T-cell (primary cell): ENCODE measurements at regions not wholly inside any gene's neighbourhood (a gene's known extent, or its start where the extent isn't known, plus 50 kb on each side); places are given as distances from the start of the nearest gene placed in this dataset.

Source experiments
- ATAC-seq, 4 experiments: fragments of 200-7000 bp in 3 of 4; fragments of 150-1000 bp in 1 of 4; cut with Tn5 transposase; replicated peaks in 1 of 4; 1 replicate in 3 of 4; 2 replicates in 1 of 4; pipeline ENCODE4 v1.10.0; 2021; ENCODE audit warnings: moderate library complexity in 3 of 4, mild to moderate bottlenecking in 2 of 4, moderate number of reproducible peaks in 1 of 4
- CTCF ChIA-PET, 2 donors: fragments of 300-600 bp; sonication (Branson Sonifier 250); formaldehyde crosslinking; loops; one replicate each; lab custom pipeline; 2022; ENCODE audit warnings: antibody characterized with exemption in 2 of 2; lab: Charles Lee
- POLR2A ChIA-PET, 2 donors: fragments of 300-600 bp; sonication (Branson Sonifier 250); formaldehyde crosslinking; loops; one replicate each; lab custom pipeline; 2022; ENCODE audit warnings: antibody characterized with exemption in 2 of 2; lab: Charles Lee
- DNase-seq, 35 experiments: peaks; one replicate each; pipeline versions ENCODE4 v3.0.0 to v3.0.0-alpha.2; 2013 to 2023
- H3K27ac ChIP-seq: one replicate; pipeline ENCODE4 v1.5.1; 2013; ENCODE audit warnings: low read length
- H3K27me3 ChIP-seq, 2 experiments: replicated peaks in 1 of 2; 1 replicate in 1 of 2; 2 replicates in 1 of 2; pipeline versions ENCODE4 v1.6.1 to v1.7.0; 2013; ENCODE audit warnings: low read length in 1 of 2, mixed read lengths in 1 of 2; ENCODE audit not compliant: control insufficient read depth in 2 of 2, insufficient read depth in 2 of 2; ENCODE audit errors: extremely low read depth in 1 of 2
- H3K36me3 ChIP-seq, 2 donors: 1 replicate in 1 of 2; 2 replicates in 1 of 2; pipeline versions ENCODE4 v1.6.1 to v1.7.0; 2013; ENCODE audit warnings: low read length in 1 of 2; ENCODE audit not compliant: control insufficient read depth in 2 of 2, insufficient read depth in 1 of 2; ENCODE audit errors: extremely low read depth in 1 of 2
- H3K4me1 ChIP-seq, 2 experiments: 1 replicate in 1 of 2; 2 replicates in 1 of 2; pipeline versions ENCODE4 v1.6.1 to v1.7.0; 2013; ENCODE audit warnings: low read length in 2 of 2, mixed read lengths in 1 of 2; ENCODE audit not compliant: insufficient read depth in 2 of 2, control insufficient read depth in 1 of 2; ENCODE audit errors: extremely low read depth in 1 of 2
- H3K4me3 ChIP-seq, 2 donors: 1 replicate in 1 of 2; 2 replicates in 1 of 2; pipeline versions ENCODE4 v1.5.1 to v1.7.0; 2013; ENCODE audit warnings: mild to moderate bottlenecking in 2 of 2, low read length in 1 of 2, moderate library complexity in 1 of 2; ENCODE audit not compliant: control insufficient read depth in 1 of 2; ENCODE audit errors: extremely low read depth in 1 of 2
- H3K9me3 ChIP-seq: 2 replicates; pipeline ENCODE4 v1.7.0; 2013
- H3K27ac Mint-ChIP-seq, 2 donors: one replicate each; pipeline ENCODE4 v1.8.0; 2020 to 2021; ENCODE audit warnings: mild to moderate bottlenecking in 2 of 2, mixed read lengths in 2 of 2
- H3K27me3 Mint-ChIP-seq, 2 donors: one replicate each; pipeline ENCODE4 v1.8.0; 2021 to 2022; ENCODE audit warnings: mixed read lengths in 2 of 2
- H3K36me3 Mint-ChIP-seq: one replicate; pipeline ENCODE4 v1.8.0; 2021; ENCODE audit warnings: mixed read lengths
- H3K4me1 Mint-ChIP-seq, 3 donors: one replicate each; pipeline ENCODE4 v1.8.0; 2020 to 2022; ENCODE audit warnings: mixed read lengths in 3 of 3, mild to moderate bottlenecking in 1 of 3
- H3K4me3 Mint-ChIP-seq, 3 donors: one replicate each; pipeline ENCODE4 v1.8.0; 2020 to 2022; ENCODE audit warnings: mild to moderate bottlenecking in 3 of 3, mixed read lengths in 3 of 3, moderate library complexity in 3 of 3
- H3K9me3 Mint-ChIP-seq, 3 donors: one replicate each; pipeline ENCODE4 v1.8.0; 2020 to 2022; ENCODE audit warnings: mixed read lengths in 3 of 3
- WGBS: methylation state at CpG from one replicate; pipeline ENCODE4 v1.1.5; 2013; ENCODE audit warnings: missing lambda C conversion rate; ENCODE audit not compliant: insufficient coverage; 5-methylcytosine and 5-hydroxymethylcytosine counted together

DNA sequence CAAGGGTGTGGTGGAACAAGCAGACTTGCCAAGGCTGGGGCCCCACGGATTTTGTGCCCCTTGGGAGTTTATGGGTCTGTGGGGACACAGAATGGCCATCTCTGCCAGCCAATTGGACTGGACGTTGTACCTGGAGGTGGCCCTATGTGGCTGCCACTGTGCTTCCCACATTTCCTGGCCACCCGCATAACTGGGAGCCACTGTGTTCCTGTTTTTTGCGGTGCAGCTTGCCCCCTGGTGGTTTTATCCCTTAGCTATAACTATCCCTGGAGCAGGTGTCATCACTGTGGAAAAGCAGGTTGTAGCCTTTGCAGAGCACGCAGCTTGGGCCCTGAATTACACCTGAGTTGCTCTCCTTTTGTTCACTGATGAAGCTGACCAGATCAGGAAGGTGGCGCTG is 306.3 kb downstream of the ZPLD1 start:
- no peak for DNase-seq

DNA sequence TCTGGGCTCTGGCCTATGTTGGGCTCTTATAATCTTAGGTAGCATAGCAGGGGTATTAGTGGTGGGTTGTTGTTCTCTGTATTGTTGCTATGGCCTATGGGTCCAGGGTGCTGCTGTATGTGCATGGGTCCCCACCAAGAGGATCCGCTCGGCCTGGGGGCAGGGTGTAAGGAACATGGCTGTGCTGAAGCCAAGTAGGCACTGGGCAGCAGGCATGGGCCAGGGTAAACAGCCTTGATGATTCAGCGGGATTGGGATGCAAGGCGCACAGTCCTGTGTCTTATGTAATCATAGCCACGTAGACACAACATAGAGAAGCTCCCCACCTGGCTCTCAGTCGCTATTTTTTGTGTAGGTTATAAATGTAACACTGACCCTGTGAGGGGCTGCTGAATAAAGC is 306.9 kb downstream of the ZPLD1 start:
- ChIA-PET POLR2A (no interaction called here), CTCF (no interaction called here)
- WGBS: no CpG with 5 or more reads among the region's 6 CpGs
- H3K9me3 Mint-ChIP-seq: no peaks in the 10 kb centered on the region
- H3K27ac Mint-ChIP-seq: no peak overlapping the region
- H3K4me3 ChIP-seq: no peak overlapping the region
- H3K4me3 Mint-ChIP-seq: no peak overlapping the region
- peaks cover 0 to 2% of the 10 kb centered on the region in 2 experiments for H3K27me3 ChIP-seq
- no peak for ATAC-seq
- DNase-seq: no peak
- no peaks in the 10 kb centered on the region for H3K9me3 ChIP-seq
- no peaks in the 10 kb centered on the region for H3K4me1 ChIP-seq
- H3K27ac ChIP-seq: no peak overlapping the region
- no peaks in the 10 kb centered on the region for H3K4me1 Mint-ChIP-seq
- H3K36me3 ChIP-seq: no peaks in the 10 kb centered on the region
- no peaks in the 10 kb centered on the region for H3K36me3 Mint-ChIP-seq
- peaks cover 0 to 7% of the 10 kb centered on the region in 2 donors for H3K27me3 Mint-ChIP-seq

More for the DNA sequence above, 306.3 kb downstream of the ZPLD1 start:
- no peaks in the 10 kb centered on the region for H3K9me3 ChIP-seq
- no peak for ATAC-seq
- H3K4me1 ChIP-seq: no peaks in the 10 kb centered on the region
- H3K27ac ChIP-seq: no peak overlapping the region
- H3K27me3 ChIP-seq: peaks cover 0 to 2% of the 10 kb centered on the region in 2 experiments
- no peaks in the 10 kb centered on the region for H3K36me3 ChIP-seq
- H3K4me3 Mint-ChIP-seq: no peak overlapping the region
- H3K4me3 ChIP-seq: no peak overlapping the region
- H3K36me3 Mint-ChIP-seq: no peaks in the 10 kb centered on the region
- H3K4me1 Mint-ChIP-seq: no peaks in the 10 kb centered on the region
- H3K9me3 Mint-ChIP-seq: no peaks in the 10 kb centered on the region
- H3K27me3 Mint-ChIP-seq: peaks cover 0 to 7% of the 10 kb centered on the region in 2 donors
- CTCF ChIA-PET: no interaction called here
- POLR2A ChIA-PET: no interaction called here
- H3K27ac Mint-ChIP-seq: no peak overlapping the region
- 75% methylated on average over 6 of the region's 6 CpGs for WGBS

DNA sequence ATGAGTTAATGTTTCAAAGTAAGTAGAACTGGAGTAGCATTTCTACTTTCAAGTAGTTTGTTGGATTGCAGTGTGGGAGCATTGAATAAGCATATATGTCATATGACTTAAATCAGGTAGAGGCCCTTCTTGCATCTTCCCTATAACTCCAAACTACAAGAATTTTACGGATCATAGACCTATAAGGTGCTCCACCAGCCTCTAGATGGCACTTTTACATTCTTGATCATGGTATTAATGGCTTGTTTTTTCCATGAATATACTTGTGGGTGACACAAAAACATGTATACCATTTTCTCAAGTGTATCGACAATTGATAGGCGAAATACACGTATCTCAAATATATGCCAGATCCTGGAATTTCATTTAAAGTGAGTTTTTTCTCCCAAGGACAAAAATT is 311.1 kb downstream of the ZPLD1 start:
- H3K27me3 ChIP-seq: no peaks in the 10 kb centered on the region
- no peaks in the 10 kb centered on the region for H3K36me3 ChIP-seq
- no peaks in the 10 kb centered on the region for H3K36me3 Mint-ChIP-seq
- no peak overlapping the region for H3K27ac Mint-ChIP-seq
- no peaks in the 10 kb centered on the region for H3K9me3 ChIP-seq
- no peak for DNase-seq
- H3K4me3 Mint-ChIP-seq: no peak overlapping the region
- no peak overlapping the region for H3K4me3 ChIP-seq
- ATAC-seq: no peak
- H3K4me1 ChIP-seq: no peaks in the 10 kb centered on the region
- no CpG with 5 or more reads among the region's 4 CpGs for WGBS
- H3K9me3 Mint-ChIP-seq: no peaks in the 10 kb centered on the region
- POLR2A ChIA-PET: no interaction called here
- peaks cover 0 to 7% of the 10 kb centered on the region in 2 donors for H3K27me3 Mint-ChIP-seq
- no peak overlapping the region for H3K27ac ChIP-seq
- H3K4me1 Mint-ChIP-seq: no peaks in the 10 kb centered on the region
- CTCF ChIA-PET: no interaction called here

DNA sequence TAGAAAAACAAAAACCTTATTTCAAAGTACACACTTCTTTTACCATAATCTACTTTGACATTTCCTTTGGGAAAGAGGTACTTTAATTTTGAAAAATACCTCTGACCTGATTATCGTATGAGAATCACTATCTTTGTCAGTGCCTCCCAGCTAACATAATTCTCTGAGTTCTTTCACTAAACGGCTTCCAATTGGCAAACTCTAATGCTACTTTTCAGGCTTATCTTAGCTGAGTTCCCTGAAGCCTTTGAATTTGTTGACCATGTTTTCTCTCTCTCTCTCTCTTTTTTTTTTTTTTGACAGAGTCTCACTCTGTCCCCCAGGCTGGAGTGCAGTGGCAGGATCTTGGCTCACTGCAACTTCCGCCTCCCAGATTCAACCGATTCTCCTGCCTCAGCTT is 312.8 kb downstream of the ZPLD1 start:
- H3K4me3 ChIP-seq: no peak overlapping the region
- H3K9me3 Mint-ChIP-seq: no peaks in the 10 kb centered on the region
- no peak for DNase-seq
- no peak overlapping the region for H3K27ac Mint-ChIP-seq
- no peak overlapping the region for H3K4me3 Mint-ChIP-seq
- no peaks in the 10 kb centered on the region for H3K9me3 ChIP-seq
- no peaks in the 10 kb centered on the region for H3K27me3 ChIP-seq
- ChIA-PET POLR2A (no interaction called here), CTCF (no interaction called here)
- no peaks in the 10 kb centered on the region for H3K4me1 Mint-ChIP-seq
- H3K27ac ChIP-seq: no peak overlapping the region
- no peaks in the 10 kb centered on the region for H3K36me3 Mint-ChIP-seq
- no peak for ATAC-seq
- WGBS: 59% methylated on average over 2 of the region's 4 CpGs
- H3K27me3 Mint-ChIP-seq: peaks cover 0 to 7% of the 10 kb centered on the region in 2 donors
- no peaks in the 10 kb centered on the region for H3K4me1 ChIP-seq
- no peaks in the 10 kb centered on the region for H3K36me3 ChIP-seq

- Mint-ChIP-seq H3K27me3 (peaks cover 0 to 7% of the 10 kb centered on the region in 2 donors), H3K36me3 (no peaks in the 10 kb centered on the region), H3K27ac (no peak overlapping the region), H3K9me3 (no peaks in the 10 kb centered on the region), H3K4me1 (no peaks in the 10 kb centered on the region), H3K4me3 (no peak overlapping the region)
- ATAC-seq (no peak), DNase-seq (no peak)
- H3K4me1 ChIP-seq: no peaks in the 10 kb centered on the region
- no peaks in the 10 kb centered on the region for H3K9me3 ChIP-seq
- no peaks in the 10 kb centered on the region for H3K27me3 ChIP-seq
- CTCF ChIA-PET: no interaction called here
- H3K36me3 ChIP-seq: no peaks in the 10 kb centered on the region
- no peak overlapping the region for H3K27ac ChIP-seq
- H3K4me3 ChIP-seq: no peak overlapping the region
- POLR2A ChIA-PET: no interaction called here
Measured at GRCh38 chr3:102748646-102749045, 313.8 kb downstream of the ZPLD1 start.

DNA sequence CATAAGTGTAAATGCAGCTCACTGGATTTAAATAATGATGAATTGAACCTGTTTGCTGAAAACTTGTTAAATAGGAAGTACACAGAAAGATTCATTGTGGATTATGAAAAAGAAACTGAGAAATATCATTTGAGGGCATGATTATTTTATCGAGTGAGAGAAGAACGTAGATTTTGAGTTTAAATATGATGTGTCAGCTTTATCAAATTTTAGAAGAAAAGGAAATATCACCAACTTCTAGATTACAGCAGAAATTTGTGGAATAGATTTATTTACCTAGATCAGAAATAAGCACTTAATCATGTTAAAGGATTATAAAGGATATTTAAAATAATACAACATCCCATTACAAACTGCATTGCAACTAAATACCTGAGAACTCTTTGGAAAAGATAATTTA is 315.5 kb downstream of the ZPLD1 start:
- no peak overlapping the region for H3K27ac ChIP-seq
- H3K4me1 ChIP-seq: no peaks in the 10 kb centered on the region
- no peaks in the 10 kb centered on the region for H3K9me3 Mint-ChIP-seq
- WGBS: no CpG with 5 or more reads among the region's 2 CpGs
- POLR2A ChIA-PET: no interaction called here
- no peak overlapping the region for H3K4me3 ChIP-seq
- H3K9me3 ChIP-seq: no peaks in the 10 kb centered on the region
- no peaks in the 10 kb centered on the region for H3K4me1 Mint-ChIP-seq
- H3K36me3 ChIP-seq: no peaks in the 10 kb centered on the region
- H3K36me3 Mint-ChIP-seq: no peaks in the 10 kb centered on the region
- H3K27ac Mint-ChIP-seq: no peak overlapping the region
- no peaks in the 10 kb centered on the region for H3K27me3 ChIP-seq
- CTCF ChIA-PET: no interaction called here
- DNase-seq: no peak
- no peak for ATAC-seq
- no peak overlapping the region for H3K4me3 Mint-ChIP-seq
- no peaks in the 10 kb centered on the region for H3K27me3 Mint-ChIP-seq

GRCh38 chr3:102753901-102754300 is 319.1 kb downstream of the ZPLD1 start:
- H3K4me3 Mint-ChIP-seq: no peak overlapping the region
- Histone ChIP-seq H3K9me3 (no peaks in the 10 kb centered on the region), H3K4me1 (no peaks in the 10 kb centered on the region), H3K4me3 (no peak overlapping the region), H3K36me3 (no peaks in the 10 kb centered on the region), H3K27ac (no peak overlapping the region), H3K27me3 (no peaks in the 10 kb centered on the region)
- H3K27me3 Mint-ChIP-seq: no peaks in the 10 kb centered on the region
- no peaks in the 10 kb centered on the region for H3K36me3 Mint-ChIP-seq
- no peak for ATAC-seq
- CTCF ChIA-PET: no interaction called here
- DNase-seq: no peak
- no peaks in the 10 kb centered on the region for H3K9me3 Mint-ChIP-seq
- no peak overlapping the region for H3K27ac Mint-ChIP-seq
- POLR2A ChIA-PET: no interaction called here
- H3K4me1 Mint-ChIP-seq: no peaks in the 10 kb centered on the region
